ENCODE measurements at regions not wholly inside any gene's neighbourhood (a gene's known extent, or its start where the extent isn't known, plus 50 kb on each side); places are given as distances from the start of the nearest gene placed in this dataset.
A peak's percentile ranks its signal among the peaks of the same experiment; 100 is the strongest.

DNA sequence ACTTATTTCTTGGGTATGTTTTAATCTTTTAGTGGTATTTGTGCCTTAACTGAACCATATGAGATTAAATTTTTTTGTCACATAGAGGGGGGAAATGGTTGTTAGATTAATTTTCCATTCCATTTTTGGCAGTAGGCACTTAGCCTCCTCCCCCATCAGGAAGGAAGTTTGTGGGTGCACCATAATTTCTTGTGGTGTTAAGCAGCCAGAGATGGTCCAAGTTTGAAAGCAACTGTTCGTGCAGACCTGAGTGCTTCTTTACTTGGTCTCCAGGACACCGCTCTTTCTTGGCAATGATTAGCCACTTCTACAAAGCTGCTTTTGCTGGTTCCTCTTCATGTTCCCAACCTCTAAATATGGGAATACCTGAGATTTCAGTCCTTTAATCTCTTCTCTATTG lies 92.7 kb upstream of the RPL34 start:
- no peak for DNase-seq (ENCODE audit: low read depth, low spot score)

DNA sequence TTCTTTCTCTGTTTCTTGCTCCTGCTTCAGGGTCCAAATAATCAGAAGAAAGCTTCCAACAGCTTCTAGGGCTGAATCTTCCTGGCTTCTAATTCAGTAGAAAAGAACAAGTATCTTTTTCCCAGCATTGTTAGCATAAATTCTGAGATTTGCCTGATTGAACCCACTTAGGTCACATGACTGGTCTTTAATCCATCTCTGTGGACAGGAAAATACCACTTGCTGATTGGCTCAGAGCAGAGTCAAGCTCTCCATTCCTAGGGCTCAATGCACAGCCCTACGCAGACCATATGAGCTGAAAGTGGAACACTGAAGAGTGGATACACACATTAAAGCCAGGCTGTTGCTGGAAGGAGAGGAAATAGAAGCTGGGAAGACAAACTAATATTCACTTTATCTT lies 99.6 kb upstream of the RPL34 start:
- DNase-seq (ENCODE audit: low read depth, low spot score): no peak

DNA sequence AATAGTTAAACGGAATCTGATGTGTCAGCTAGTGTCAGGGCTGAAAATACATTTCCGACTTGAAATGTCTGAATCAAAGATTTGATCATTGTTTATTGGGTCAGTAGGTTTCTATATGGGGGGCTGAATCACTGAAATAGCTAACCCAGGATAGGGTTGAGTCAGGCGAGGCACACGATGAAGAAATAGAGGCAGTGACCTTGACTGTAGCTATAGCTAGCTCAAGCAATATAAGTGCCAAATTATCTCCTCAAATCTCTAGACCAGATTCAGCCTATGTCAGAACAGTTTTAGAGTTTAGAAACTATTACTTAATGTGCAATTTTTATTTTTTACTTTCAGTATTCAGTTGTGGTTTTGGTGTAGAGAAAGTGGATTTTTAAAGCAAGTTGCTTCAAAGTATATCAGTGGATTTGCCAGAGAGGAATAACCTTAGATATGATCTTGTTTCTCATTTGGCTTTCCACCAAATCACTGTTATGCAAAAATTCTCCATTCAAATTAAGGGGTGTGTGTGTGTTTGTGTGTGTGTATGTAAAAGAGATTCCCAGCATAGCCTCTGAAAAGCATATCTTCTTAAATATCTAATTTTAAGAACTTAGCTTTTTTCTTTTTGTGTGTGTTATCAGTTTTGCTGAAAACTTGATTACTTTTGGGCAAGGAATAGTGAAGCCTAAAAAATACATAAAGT lies 100.3 kb upstream of the RPL34 start:
- no peak for DNase-seq (ENCODE audit: low read depth, low spot score)

DNA sequence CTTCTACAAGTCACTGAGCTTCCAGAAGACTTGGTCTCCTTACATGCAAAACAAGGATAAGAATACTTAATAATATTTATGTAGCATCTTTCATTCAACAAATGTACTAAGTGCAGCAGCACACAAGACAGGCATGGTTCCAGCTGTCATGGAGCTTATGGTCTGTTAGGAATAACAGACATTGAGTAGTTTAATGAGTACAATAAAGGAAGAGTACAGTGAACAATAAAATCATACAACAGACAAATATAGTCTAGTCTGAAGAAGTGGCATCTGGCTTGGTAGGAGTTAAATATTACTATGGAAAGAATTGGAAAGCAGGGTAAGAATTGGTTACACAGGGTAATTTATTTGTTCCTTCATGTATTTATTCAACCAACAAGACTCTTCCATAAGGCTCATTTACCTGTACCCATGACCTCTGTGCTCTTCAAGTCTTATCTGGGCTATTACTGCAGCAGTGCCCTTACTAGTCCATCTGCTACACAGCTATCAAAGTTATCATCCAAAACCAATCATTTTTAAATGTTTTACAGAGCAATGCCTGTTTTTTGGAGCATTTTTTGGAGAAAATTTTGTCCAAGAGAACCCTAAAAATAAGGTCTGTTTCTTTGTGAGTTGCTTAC lies 101.1 kb upstream of the RPL34 start:
- no peak for DNase-seq (ENCODE audit: low read depth, low spot score)

DNA sequence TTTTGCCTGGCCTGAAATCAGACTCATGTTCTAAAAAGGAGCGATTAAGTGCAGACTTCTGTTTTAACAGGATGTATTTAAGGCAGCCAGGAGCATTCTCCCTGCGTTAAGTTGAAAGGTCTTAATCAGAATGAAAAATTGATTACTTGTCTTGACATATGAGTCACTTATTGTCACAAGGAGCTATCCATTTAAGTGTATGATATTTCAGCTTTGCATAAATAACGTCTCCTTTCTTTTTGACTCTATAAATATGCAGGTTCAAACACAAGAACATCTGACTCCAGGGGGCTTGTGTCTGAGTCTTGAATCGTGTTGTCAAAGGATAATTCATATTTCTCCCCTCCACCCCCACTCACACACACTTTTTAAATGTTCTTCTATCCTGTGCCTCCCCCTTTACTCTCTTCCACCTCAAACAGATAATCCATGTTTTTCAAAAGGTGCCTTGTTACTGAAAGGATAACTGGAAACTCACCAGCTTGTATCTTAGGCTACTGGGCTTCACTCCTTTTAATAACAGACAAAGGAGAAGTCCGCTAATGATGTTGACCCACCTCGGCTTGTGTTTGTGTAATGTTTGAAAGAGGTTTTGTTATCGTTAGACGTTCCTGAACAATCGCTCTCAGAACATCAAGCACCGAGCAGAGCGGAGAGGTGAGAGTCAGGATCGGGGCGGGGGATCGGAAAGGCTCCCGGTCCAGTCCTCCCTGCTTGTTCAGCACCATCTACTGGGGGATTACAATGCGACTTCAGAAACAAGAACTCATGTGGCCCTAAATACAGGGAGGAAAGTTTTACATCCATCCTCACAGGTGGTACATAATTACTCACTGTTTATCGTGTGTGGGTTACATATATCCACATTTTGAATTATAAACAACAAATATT lies 107.5 kb upstream of the RPL34 start:
- DNase-seq (ENCODE audit: low read depth, low spot score): peak; percentile 37

DNA sequence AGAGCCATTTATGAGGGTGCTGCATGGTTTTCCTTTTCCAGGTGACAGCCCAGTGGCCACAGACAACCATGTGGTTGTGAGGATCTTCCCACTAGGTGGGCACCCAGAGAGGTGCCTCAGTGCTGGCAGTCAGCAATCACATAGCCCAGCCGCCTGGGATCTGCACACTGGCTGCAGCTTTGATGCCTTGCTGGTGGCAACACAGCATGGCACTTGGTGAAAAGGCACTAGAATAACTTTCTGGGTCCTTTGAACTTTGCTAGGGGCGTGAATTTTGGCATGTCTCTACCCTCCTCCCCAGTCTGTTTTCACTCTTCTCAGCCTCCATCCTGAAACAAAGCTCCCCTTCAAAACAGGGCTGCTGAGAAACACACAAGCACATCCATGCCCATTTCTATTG lies 108.8 kb upstream of the RPL34 start:
- DNase-seq (ENCODE audit: low read depth, low spot score): no peak

DNA sequence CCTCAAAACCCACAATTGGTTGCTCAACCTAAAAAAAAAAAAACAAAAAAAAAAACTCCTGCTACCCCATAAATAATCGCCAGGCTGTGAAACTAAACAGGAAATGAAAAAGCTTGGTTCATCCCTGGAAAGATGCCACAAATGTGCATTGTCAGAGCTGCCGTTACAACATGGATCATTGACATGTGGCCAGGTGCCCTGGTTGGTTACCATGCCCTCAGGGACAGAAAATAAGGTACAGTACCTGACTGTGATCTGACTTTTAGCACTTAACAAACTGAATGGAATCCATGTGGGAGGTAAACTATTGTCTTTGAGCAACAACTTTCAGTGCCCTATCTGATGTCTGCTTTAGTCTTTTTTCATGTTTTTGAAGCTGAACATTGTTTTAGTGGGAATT lies 118.0 kb upstream of the RPL34 start:
- DNase-seq (ENCODE audit: low read depth, low spot score): no peak

DNA sequence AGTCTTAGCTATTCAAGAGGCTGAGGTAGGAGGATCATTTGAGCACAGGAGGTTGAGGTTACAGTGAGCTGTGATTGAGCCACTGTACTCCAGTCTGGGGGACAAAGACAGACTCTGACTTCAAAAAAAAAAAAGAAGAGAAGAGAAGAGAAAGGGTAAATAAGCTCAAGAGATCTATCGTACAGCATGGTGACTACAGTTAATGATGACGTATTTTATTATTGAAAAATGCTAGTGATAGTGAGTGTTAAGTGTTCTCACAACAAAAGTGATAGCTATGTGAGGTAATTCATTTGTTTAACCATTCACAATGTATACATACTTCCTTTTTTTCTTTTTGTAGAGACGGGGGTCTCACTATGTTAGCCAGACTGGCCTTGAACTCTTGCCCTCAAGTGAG lies 121.5 kb upstream of the RPL34 start:
- DNase-seq (ENCODE audit: low read depth, low spot score): no peak

DNA sequence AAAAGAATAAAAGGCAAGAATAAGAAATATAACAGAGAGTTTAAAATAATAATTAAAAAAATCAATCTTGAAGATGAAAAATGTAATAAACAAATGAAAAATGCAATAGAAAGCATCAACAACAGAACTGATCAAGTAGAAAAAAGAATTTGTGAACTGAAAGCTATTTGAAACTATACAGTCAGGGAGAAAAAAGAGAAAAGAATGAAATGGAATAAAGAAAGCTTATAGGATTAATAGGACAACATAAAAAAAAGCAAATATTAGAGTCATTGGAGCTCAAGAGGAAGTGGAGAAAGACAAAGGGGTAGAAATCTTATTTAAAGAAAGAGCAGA lies 126.8 kb upstream of the RPL34 start:
- DNase-seq (ENCODE audit: low read depth, low spot score): no peak

DNA sequence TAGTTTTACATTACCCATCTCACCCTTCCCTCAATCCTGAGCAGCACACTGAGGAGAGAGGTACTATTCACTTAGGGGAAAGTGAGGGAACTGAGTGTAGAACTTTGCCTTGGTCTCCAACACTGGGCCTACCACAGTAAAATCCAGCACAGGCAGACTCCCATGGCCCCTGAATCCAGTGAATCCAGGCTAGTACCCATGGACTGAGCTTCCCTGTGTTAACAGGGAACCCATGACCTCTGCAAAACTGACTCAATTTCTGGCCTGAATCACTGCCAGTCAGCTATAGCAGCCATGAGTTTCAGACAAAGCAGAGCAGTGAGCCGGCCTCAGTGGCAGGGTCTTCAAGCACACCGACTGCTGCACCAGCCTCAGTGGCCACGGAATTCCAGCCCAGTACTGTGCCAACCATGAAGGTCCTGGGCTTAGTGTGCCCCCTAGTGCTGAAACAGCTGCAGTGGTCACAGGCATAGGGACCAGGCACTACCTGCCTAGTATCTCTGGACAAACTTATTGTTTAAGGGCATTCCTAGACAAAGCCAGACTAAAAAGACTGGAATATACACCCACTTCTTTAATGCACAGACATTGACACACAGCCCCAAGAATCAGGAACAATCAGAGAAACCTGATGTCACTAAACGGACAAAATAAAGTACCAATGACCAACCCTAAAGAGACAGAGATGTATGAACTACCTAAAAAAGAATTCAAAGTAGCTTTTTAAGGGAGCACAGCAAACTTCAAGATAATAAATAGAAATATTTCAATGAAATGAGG lies 127.4 kb upstream of the RPL34 start:
- DNase-seq (ENCODE audit: low read depth, low spot score): no peak

DNA sequence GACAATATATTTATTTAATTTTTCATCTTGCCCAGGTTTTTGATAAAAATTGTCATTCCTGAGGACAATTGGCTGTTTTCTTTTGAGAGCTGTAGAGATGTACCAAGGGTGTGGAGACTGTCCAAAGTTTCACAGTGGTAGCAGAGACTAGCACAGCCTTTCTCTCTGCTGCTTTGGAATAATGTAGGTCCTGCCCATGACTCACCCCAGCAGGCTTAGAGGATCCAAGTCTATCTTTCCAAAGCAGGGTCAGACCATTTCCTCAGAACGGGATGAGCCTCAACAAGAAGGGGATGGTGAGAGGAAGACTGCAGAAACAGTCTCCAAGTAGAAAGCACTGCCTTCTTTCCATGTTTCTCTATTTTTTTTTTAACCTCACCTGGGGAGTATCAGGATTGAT lies 131.5 kb upstream of the RPL34 start:
- no peak for DNase-seq (ENCODE audit: low read depth, low spot score)

DNA sequence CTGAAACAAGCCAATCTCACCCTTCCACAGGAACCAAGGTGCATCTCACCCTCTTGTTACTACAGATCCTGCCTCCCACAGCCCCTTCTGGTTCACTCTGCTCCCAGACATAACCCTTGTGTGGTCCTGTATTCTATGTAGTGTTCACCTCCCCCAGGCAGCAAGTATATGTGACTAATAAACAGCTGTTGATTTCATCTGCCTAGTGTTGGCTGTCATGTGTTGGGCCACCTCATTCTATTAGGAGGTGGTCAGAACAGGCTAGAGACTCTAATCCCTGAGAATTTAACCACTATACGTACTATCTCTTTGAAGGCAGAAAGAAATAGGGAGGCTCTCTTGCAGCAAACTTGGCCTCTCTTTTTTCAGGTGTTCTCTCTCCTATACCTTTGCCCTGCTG lies 134.3 kb upstream of the RPL34 start:
- no peak for DNase-seq (ENCODE audit: low read depth, low spot score)

DNA sequence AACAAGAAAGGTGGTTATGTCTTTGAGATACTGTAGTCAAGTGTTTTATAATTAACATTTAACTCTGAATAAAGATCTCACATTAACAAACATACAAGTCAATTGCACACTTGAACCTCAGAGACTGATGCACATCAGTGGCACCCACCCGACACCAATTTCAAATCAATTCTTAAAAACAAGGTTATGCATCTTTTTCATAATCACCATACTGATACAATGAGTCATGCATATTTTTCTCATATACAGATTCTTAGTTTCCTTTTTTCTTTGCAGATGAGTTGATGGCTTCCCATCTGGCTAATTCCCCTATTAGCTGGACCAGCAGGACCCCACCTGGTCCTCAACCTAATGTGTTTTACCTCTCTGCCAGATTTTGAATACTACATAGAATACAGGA lies 136.2 kb upstream of the RPL34 start:
- no peak for DNase-seq (ENCODE audit: low read depth, low spot score)

DNA sequence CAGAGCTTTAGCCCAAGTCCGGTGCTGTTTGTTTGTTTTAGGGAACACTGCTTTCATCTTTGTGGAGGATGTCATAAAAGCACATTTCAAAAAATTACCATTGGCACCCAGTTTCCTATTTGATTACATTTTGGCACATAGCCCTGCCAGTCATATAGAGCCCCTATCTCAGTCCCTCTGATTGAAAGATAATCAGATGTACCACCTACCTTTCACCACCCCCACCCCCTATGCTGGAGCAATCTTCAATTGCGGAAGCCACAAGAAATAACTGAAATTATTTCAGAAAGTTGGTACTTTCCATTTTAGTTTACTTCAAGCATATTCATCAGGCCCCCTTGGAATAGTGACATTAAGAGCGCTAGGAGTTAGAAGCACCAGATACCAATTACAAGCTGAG lies 136.7 kb upstream of the RPL34 start:
- no peak for DNase-seq (ENCODE audit: low read depth, low spot score)

DNA sequence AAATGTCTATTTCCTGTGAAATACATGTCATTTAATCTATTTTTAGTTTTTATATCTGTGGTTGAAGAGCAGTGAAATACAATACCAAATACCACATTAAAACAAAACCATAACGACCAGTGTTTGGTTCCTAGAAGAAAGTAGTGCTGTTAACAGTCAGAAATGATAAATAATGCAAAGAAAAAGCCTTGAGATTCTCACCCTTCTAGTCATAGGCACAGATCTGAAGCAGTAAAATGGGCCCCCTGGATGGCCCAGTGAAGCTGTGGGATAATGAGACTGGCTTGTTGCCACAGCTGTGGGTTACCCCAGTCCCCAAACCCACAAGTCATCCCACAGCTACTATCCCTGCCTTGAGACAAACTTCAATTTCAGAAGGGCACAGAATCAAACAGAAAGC lies 137.3 kb upstream of the RPL34 start:
- no peak for DNase-seq (ENCODE audit: low read depth, low spot score)

DNA sequence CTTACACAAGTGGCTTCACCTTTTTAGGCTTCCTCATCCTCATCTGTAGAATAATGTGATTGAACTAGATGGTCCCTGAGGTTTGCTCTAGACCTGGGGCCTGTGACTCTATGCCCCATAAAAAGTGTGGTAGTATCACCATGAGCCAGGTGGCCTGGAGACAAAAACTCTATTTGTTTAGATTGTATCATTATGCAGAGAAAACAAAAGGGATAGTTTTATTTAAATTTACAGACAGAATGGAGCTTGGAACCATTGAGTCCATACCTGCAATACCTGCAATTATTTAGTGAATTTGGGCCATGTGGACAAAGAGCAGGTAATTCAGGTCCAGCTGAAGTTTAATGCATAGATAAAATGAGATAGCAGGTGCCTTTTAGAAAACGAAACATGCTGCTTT lies 139.5 kb upstream of the RPL34 start:
- DNase-seq (ENCODE audit: low read depth, low spot score): no peak

DNA sequence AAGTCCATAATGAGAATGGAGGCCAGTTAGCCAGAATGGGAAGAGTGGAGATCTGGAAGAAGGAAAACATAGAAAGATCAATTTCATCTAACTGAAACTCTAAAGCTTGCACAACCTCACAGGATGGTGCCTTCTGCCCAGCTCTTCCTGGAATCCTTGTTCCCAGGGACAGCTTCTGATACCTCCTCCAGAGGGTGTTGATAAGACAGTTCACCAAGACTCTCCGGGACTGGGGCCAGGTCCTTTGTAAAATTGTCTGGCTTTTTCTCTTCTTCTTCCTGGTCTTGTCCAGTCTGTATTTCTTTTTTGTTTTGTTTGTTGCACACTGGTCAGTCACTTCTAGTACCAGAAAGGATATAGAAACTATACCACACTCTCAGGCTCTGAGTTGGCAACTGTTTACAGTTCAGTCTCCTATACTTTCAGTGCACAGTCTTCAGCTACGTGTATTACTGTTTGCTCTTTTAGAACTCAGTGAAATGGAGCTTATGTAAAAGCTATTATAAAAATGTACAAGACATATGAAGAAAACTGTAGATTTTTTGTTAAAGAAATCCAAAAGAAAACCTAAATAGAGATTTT lies 142.8 kb upstream of the RPL34 start:
- DNase-seq (ENCODE audit: low read depth, low spot score): no peak

DNA sequence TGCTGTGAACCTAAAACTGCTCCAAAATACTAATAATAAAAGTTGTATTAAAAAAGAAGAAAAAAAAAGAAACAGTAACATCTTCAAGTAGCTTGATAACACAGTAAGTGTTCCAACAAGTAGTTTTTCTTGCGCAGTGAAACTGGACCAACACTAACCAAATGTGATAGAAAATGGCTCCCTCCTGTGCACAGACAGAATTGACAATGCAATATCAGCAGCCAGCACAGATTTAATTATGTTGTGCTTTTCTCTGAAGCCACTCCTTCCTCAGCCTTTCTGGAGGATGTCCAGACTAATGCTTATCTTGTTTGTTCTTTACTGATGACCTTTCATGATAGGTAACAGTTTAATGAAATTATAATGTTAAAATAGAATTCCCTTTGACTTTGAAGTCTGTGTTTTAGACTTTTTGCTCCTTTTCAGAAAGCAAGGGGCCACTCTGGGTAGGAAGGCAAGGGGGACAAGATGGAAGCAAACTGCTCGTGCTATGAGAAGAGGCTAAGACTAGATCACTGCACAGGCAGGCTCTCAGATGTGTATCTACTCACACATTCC lies 147.1 kb upstream of the RPL34 start:
- no peak for DNase-seq (ENCODE audit: low read depth, low spot score)

DNA sequence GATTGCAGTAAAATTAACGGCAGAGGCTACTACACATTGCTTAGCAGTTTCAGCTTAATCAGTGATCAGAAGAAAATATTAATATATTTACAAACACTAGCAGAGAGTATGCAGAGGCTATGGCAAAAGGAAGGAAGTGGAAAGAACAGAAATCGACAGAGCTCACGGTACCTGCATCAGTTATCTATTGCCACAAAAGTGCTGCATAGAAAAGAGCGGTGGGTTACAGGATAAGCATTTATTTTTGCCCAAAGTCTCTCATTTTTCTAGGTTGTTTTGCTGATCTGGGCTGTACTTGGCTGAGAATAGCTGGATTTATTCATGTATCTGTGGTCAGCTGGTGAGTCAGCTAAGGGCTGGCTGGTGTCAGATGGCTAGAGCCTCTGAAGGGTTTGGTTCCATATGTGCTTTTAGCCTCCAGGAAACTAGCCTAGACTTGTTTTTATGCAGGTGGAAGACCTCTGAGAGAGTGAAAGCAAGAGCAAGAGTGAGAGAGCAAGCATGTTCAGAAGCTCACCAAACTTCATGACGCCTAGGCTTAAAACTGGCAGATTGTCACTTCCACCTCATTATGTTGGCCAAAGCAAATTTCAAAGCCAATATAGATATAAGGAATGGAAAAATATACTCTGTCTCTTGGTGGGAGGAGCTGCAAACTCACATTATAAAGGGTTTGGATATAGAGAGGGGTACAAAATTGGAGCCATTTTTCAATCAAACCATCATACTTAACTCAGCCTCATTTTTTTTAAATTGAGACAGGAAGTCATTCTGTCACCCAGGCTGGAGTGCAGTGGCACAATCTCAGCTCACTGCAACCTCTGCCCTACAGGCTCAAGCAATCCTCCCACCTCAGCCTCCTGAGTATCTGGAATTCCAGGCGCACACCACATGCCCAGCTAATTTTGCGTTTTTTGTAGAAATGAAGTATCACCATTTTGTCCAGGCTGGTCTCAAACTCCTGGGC lies 153.2 kb upstream of the RPL34 start:
- peak; percentile 53 for DNase-seq (ENCODE audit: low read depth, low spot score)

DNA sequence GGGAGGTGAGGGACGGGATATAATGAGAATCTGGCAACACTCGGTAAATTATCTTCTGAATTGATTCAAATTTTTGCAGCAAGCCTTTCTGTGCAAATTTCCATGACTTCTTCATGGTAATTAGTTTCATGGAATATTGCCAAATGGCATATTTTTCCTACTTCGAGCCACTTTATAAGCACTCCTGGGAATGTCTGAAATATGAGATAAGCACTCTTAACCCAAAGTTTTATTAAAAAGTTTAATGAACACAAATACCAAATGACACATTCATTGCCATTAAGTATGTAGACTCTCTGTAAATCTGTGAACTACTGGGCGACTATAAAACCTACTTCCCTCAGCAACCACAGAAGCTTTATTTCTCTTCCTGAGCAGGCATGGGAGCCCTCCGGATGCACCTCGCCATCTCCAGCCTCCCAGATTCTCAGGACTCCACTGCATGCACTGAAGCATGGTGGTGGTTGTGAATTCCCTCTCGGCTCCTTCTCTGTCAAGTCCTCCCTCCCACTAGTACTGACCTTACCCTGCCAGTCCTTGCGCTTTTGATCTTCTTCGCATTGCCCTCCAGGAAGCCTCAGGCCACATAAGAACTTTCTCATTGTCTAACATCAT lies 154.4 kb upstream of the RPL34 start:
- DNase-seq (ENCODE audit: low read depth, low spot score): no peak
